Psoas muscle (tissue), 7 donors: ENCODE measurements at regions not wholly inside any gene's neighbourhood (a gene's known extent, or its start where the extent isn't known, plus 50 kb on each side); places are given as distances from the start of the nearest gene placed in this dataset.

Source experiments
- ATAC-seq, 4 donors: fragments of 200-7000 bp; cut with Tn5 transposase; one replicate each; pipeline ENCODE4 v1.9.1; 2020; ENCODE audit warnings: moderate library complexity in 3 of 4, mild to moderate bottlenecking in 2 of 4
- DNase-seq, 2 donors: peaks; one replicate each; pipeline ENCODE4 v3.0.0-alpha.2; 2020
- H3K27ac ChIP-seq: fragments of 200-600 bp; one replicate; pipeline ENCODE4 v1.8.0; 2022
- H3K27me3 ChIP-seq, 3 donors: fragments of 200-600 bp in 1 of 3; one replicate each; pipeline versions ENCODE4 v1.6.1 to v1.8.0; 2013 to 2022; ENCODE audit warnings: low read length in 2 of 3, mild to moderate bottlenecking in 2 of 3, moderate library complexity in 1 of 3; ENCODE audit not compliant: insufficient read depth in 3 of 3
- H3K36me3 ChIP-seq, 2 donors: fragments of 200-600 bp in 1 of 2; one replicate each; pipeline versions ENCODE4 v1.6.1 to v1.8.0; 2013 to 2022; ENCODE audit warnings: low read depth in 1 of 2, mild to moderate bottlenecking in 1 of 2, moderate library complexity in 1 of 2; ENCODE audit not compliant: insufficient read depth in 1 of 2
- H3K4me1 ChIP-seq: fragments of 200-600 bp; one replicate; pipeline ENCODE4 v1.8.0; 2022
- H3K4me3 ChIP-seq: fragments of 200-600 bp; one replicate; pipeline ENCODE4 v1.8.0; 2022; ENCODE audit warnings: mild to moderate bottlenecking
- H3K9me3 ChIP-seq: fragments of 200-600 bp; one replicate; pipeline ENCODE4 v1.8.0; 2022
- WGBS, 3 donors: extraction: QIAGEN DNeasy Blood & Tissue Kit; methylation state at CpG; one replicate each; pipeline versions ENCODE4 v1.1.6 to v1.1.7; 2013; 5-methylcytosine and 5-hydroxymethylcytosine counted together
- intact Hi-C, 2 donors: fragments of 100-400 bp; cut with DNase I; formaldehyde crosslinking; loops; one replicate each; pipeline versions ENCODE4 v1.11.0 to v1.14.2; 2022
- TF ChIP-seq, protein P1 (sequence below): fragments of 200-600 bp; IDR thresholded peaks from one replicate; pipeline ENCODE4 v1.8.0; 2022; ENCODE audit warnings: antibody characterized with exemption
- donor health status: healthy with polysubstance abuse.
- donor health status: DM: no; HTN: no; CAD: no; lungs with moderate emphysema.
- donor health status: Bipolar disorder and iron deficiency.
- donor health status: healthy.
- donor health status: DM: yes; HTN: yes; CAD: no.
- donor health status: DM: no; HTN: no; CAD: no.
- donor health status: DM: yes; HTN: yes; CAD: no.

DNA sequence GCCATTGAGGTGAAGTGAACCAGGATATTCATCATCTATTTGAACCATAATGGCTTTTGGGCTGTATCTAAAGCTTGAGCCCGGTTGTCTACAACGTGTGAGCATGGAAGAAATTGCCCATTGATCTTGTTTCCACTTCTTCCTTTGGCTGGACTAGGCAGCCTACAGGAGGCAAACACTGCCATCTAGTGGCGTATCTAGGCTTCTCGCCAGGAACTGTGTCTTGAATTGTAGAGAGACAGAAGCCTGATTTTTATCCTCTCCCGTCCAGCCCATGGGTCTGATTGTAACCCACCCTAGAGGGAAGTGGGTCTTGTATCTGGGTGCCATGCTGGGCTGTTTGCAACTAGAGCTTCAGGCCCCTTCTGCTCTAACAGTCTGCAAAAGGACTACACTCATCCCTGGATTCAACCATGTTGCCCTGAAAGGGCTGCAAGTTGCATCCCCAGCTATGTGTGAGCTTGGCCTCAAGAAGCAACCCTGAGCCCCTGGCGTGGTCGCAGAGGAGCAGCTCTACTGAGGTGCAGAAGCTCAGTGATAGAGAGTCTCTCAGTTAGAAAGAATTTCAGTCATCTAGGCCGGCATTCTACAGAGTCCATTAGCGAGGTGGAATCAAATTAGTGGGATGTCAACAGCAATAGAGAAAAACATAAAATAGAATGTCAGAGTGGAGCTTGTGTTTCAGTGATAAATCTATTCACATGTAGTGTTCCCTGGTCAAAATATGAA is 170.2 kb upstream of the UMPS start:
- Histone ChIP-seq H3K4me1 (peaks cover 4% of the 10 kb centered on the region), H3K9me3 (no peaks in the 10 kb centered on the region), H3K27ac (no peak overlapping the region), H3K27me3 (no peaks in the 10 kb centered on the region), H3K4me3 (no peak overlapping the region), H3K36me3 (no peaks in the 10 kb centered on the region)
- DNase-seq (peak; percentile 47 to 73), ATAC-seq (peak; percentile 75 to 90 (median 78))
- 22 to 28% (median 27%) methylated on average over 9 of the region's 9 CpGs for WGBS, 3 donors
- intact Hi-C loops: loop anchor here (2.0 to 10.0 kb wide), 5 partner anchors 67 to 545 kb away; no protein-coding TSS in a partner anchor
- TF ChIP-seq, protein P1, sequence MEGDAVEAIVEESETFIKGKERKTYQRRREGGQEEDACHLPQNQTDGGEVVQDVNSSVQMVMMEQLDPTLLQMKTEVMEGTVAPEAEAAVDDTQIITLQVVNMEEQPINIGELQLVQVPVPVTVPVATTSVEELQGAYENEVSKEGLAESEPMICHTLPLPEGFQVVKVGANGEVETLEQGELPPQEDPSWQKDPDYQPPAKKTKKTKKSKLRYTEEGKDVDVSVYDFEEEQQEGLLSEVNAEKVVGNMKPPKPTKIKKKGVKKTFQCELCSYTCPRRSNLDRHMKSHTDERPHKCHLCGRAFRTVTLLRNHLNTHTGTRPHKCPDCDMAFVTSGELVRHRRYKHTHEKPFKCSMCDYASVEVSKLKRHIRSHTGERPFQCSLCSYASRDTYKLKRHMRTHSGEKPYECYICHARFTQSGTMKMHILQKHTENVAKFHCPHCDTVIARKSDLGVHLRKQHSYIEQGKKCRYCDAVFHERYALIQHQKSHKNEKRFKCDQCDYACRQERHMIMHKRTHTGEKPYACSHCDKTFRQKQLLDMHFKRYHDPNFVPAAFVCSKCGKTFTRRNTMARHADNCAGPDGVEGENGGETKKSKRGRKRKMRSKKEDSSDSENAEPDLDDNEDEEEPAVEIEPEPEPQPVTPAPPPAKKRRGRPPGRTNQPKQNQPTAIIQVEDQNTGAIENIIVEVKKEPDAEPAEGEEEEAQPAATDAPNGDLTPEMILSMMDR: peak; percentile 86

DNA sequence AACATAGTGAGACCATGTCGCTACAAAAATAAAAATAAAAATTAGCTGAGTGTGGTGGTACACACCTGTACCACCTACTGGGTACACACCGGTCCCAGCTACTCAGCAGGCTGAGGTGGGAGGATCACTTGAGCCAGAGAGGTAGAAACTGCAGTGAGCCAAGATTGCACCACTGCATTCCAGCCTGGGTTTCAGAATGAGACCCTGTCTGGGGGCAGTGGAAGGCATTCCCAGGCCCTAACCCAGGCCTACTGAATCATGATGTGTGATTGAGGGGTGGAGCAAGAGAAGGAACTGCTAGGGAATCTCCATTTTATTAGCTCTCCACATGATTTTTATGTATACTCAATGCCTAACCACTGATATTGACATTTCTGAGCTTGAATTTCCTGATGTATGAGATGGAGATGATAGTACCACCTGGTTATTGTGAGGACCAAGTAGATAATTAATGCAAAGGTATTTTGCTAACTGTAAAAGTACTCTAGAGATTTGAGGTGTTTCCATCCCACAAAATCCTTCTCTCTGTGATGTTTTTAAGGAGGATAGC is 169.5 kb upstream of the UMPS start:
- WGBS, 3 donors: 73 to 87% (median 85%) methylated on average over 2 of the region's 2 CpGs
- no peak overlapping the region for H3K4me3 ChIP-seq
- no peaks in the 10 kb centered on the region for H3K27me3 ChIP-seq
- H3K4me1 ChIP-seq: peaks cover 4% of the 10 kb centered on the region
- ATAC-seq (no peak), DNase-seq (no peak)
- H3K9me3 ChIP-seq: no peaks in the 10 kb centered on the region
- H3K36me3 ChIP-seq: no peaks in the 10 kb centered on the region
- no peak overlapping the region for H3K27ac ChIP-seq
- intact Hi-C loops: loop anchor here in 1 of 2 donors (2.0 to 10.0 kb wide), 2 partner anchors 68 to 344 kb away; no protein-coding TSS in a partner anchor
- TF ChIP-seq, protein P1: no peak

DNA sequence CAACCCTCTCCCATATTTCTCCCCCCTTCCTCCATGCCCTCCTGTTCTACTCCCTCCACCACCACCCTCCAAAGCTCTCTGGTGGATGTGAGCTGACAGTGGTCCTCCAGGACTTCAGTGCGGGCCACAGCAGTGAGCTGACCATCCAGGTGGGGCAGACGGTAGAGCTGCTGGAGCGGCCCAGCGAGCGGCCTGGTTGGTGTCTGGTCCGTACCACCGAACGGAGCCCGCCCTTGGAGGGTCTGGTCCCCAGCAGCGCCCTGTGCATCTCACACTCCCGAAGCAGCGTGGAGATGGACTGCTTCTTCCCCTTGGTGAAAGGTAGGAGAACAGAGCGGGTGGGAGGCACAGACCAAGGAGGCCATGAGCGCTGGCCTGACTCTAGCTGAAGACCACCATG is 167.5 kb upstream of the UMPS start:
- TF ChIP-seq, protein P1: no peak
- 95 to 100% (median 96%) methylated on average over 14 of the region's 14 CpGs for whole genome bisulfite sequencing, 3 donors
- Histone ChIP-seq H3K4me1 (peaks cover 4% of the 10 kb centered on the region), H3K27ac (no peak overlapping the region), H3K27me3 (no peaks in the 10 kb centered on the region), H3K36me3 (no peaks in the 10 kb centered on the region), H3K9me3 (no peaks in the 10 kb centered on the region), H3K4me3 (no peak overlapping the region)
- ATAC-seq (no peak), DNase-seq (no peak)
- intact Hi-C loops: loop anchor here in 1 of 2 donors (10.0 kb wide), 1 partner anchor 342 kb away; no protein-coding TSS in a partner anchor

DNA sequence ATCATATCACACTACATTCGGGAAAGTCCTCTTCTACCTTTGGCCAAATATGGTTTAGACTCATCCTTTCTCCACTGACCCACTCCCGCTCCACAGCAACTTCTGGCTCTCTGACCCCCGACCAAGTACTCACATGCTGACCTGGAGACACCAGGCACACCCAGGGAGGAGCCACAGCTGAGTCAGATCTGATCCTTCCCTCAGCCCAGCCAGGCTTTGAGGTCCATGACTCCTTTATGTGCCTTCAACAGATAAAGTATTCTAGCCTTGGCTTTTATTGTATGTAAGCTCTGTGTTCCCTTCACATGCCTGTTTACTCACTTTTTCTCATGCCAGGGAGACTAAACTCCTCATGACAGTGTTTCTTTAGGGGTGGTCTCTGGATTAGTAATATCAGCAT is 166.9 kb upstream of the UMPS start:
- H3K36me3 ChIP-seq: no peaks in the 10 kb centered on the region
- DNase-seq: no peak
- ATAC-seq: no peak
- no peak overlapping the region for H3K27ac ChIP-seq
- H3K4me1 ChIP-seq: peaks cover 4% of the 10 kb centered on the region
- no peak overlapping the region for H3K4me3 ChIP-seq
- TF ChIP-seq, protein P1: no peak
- intact Hi-C loops: loop anchor here in 1 of 2 donors (10.0 kb wide), 1 partner anchor 341 kb away; no protein-coding TSS in a partner anchor
- no peaks in the 10 kb centered on the region for H3K9me3 ChIP-seq
- H3K27me3 ChIP-seq: no peaks in the 10 kb centered on the region
- WGBS, 3 donors: 80 to 94% (median 92%) methylated on average over 3 of the region's 3 CpGs
